SU-DHL-6 (cell line): ENCODE measurements at regions not wholly inside any gene's neighbourhood (a gene's known extent, or its start where the extent isn't known, plus 50 kb on each side); places are given as distances from the start of the nearest gene placed in this dataset.

Source experiments
- EZH2phosphoT487 ChIP-seq: fragments of 200-600 bp; sonication (generic), shearing (Covaris generic); conservative IDR thresholded peaks from 2 replicates; pipeline ENCODE4 v1.6.1; 2018; ENCODE audit warnings: mild to moderate bottlenecking, antibody characterized with exemption, low read length, moderate library complexity, mixed read lengths
- TF ChIP-seq, protein P1 (sequence below): fragments of 200-600 bp; sonication (generic); IDR thresholded peaks from one replicate; pipeline ENCODE4 v1.5.1; 2017; ENCODE audit warnings: antibody characterized with exemption, mild to moderate bottlenecking, low read length, moderate library complexity; ENCODE audit not compliant: insufficient read depth, poor library complexity, severe bottlenecking

DNA sequence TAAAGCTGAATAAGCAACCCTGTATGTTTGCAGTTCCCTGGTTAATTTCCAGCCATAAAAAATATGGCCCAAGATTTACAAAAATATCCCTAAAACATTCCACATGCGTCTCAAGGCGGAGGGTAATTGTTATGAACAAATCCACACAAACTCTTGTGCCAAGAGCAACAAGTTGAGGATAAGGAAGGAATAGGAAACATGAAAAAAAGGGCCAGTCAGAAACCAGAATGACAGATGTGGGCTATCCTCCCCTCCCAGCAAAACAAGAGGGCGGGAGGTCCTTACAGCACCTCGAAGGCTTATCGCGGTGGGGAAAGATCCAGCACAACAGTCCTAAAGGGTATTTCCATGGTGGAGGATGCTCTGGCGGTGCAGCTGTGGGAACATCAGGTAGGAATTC is 155.6 kb upstream of the HES1 start:
- TF ChIP-seq, protein P1, sequence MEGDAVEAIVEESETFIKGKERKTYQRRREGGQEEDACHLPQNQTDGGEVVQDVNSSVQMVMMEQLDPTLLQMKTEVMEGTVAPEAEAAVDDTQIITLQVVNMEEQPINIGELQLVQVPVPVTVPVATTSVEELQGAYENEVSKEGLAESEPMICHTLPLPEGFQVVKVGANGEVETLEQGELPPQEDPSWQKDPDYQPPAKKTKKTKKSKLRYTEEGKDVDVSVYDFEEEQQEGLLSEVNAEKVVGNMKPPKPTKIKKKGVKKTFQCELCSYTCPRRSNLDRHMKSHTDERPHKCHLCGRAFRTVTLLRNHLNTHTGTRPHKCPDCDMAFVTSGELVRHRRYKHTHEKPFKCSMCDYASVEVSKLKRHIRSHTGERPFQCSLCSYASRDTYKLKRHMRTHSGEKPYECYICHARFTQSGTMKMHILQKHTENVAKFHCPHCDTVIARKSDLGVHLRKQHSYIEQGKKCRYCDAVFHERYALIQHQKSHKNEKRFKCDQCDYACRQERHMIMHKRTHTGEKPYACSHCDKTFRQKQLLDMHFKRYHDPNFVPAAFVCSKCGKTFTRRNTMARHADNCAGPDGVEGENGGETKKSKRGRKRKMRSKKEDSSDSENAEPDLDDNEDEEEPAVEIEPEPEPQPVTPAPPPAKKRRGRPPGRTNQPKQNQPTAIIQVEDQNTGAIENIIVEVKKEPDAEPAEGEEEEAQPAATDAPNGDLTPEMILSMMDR = no peak
- TF ChIP-seq EZH2phosphoT487 = no peak
